NCI-H2107 treated with DMSO at 0.1 percent for 48 hours (cell line): ENCODE measurements at regions not wholly inside any gene's neighbourhood (a gene's known extent, or its start where the extent isn't known, plus 50 kb on each side); places are given as distances from the start of the nearest gene placed in this dataset.
A peak's percentile ranks its signal among the peaks of the same experiment; 100 is the strongest.

Experiments
- DNase-seq: peaks from one replicate; lab custom pipeline; 2025; ENCODE audit not compliant: unreplicated experiment; lab: John Stamatoyannopoulos, UW

- DNase-seq = no peak
Observed at GRCh38 chr6:134744301-134744700, 205.6 kb downstream of the ALDH8A1 start.

- no peak for DNase-seq
Observed at GRCh38 chr6:134741200-134741536, 208.7 kb downstream of the ALDH8A1 start.

GRCh38 chr6:134740473-134741199, 209.3 kb downstream of the ALDH8A1 start:
- no peak for DNase-seq

- no peak for DNase-seq
Observed at GRCh38 chr6:134740027-134740373, 209.9 kb downstream of the ALDH8A1 start.

- DNase-seq = peak; percentile 63
Observed at GRCh38 chr6:134739299-134740026, 210.4 kb downstream of the ALDH8A1 start.

- no peak for DNase-seq
Observed at GRCh38 chr6:134738211-134738885, 211.6 kb downstream of the ALDH8A1 start.

GRCh38 chr6:134735461-134735860, 214.4 kb downstream of the ALDH8A1 start:
- DNase-seq = no peak

- no peak for DNase-seq
Observed at GRCh38 chr6:134734312-134734869, 215.5 kb downstream of the ALDH8A1 start.

GRCh38 chr6:134733801-134734200, 216.1 kb downstream of the ALDH8A1 start:
- DNase-seq = no peak

GRCh38 chr6:134732763-134733162, 217.1 kb downstream of the ALDH8A1 start:
- DNase-seq = no peak

GRCh38 chr6:134731615-134732014, 218.3 kb downstream of the ALDH8A1 start:
- no peak for DNase-seq

- no peak for DNase-seq
Observed at GRCh38 chr6:134730013-134730412, 219.9 kb downstream of the ALDH8A1 start.

- no peak for DNase-seq
Observed at GRCh38 chr6:134729561-134729960, 220.3 kb downstream of the ALDH8A1 start.

- DNase-seq = no peak
Observed at GRCh38 chr6:134727081-134727480, 222.8 kb downstream of the ALDH8A1 start.

- DNase-seq = no peak
Observed at GRCh38 chr6:134725590-134725989, 224.3 kb downstream of the ALDH8A1 start.

GRCh38 chr6:134724771-134725340, 225.0 kb downstream of the ALDH8A1 start:
- no peak for DNase-seq

- DNase-seq = no peak
Observed at GRCh38 chr6:134723081-134723871, 226.6 kb downstream of the ALDH8A1 start.

- no peak for DNase-seq
Observed at GRCh38 chr6:134722200-134722870, 227.6 kb downstream of the ALDH8A1 start.

GRCh38 chr6:134721060-134721405, 228.9 kb downstream of the ALDH8A1 start:
- no peak for DNase-seq

- no peak for DNase-seq
Observed at GRCh38 chr6:134720353-134721059, 229.4 kb downstream of the ALDH8A1 start.
